Thyroid gland (tissue), 4 donors: ENCODE measurements at regions not wholly inside any gene's neighbourhood (a gene's known extent, or its start where the extent isn't known, plus 50 kb on each side); places are given as distances from the start of the nearest gene placed in this dataset.

ENCODE experiments used
- DNase-seq, 2 donors: peaks; one replicate each; pipeline ENCODE4 v3.0.0-alpha.2; 2019
- H3K27ac ChIP-seq, 3 donors: fragments of 200-600 bp; sonication (generic); 1 replicate in 2 of 3; 2 replicates in 1 of 3; pipeline ENCODE4 v1.5.1; 2016 to 2019; ENCODE audit warnings: mild to moderate bottlenecking in 1 of 3, moderate library complexity in 1 of 3
- H3K27me3 ChIP-seq: fragments of 200-600 bp; sonication (generic); one replicate; pipeline ENCODE4 v1.5.1; 2019
- H3K36me3 ChIP-seq, 2 donors: fragments of 200-600 bp; sonication (generic); one replicate each; pipeline ENCODE4 v1.5.1; 2016 to 2019
- H3K4me1 ChIP-seq, 2 donors: fragments of 200-600 bp; sonication (generic); one replicate each; pipeline ENCODE4 v1.5.1; 2017 to 2019
- H3K4me3 ChIP-seq, 3 donors: fragments of 200-600 bp; sonication (generic); replicated peaks in 1 of 3; 1 replicate in 2 of 3; 2 replicates in 1 of 3; pipeline ENCODE4 v1.5.1; 2016; ENCODE audit warnings: mild to moderate bottlenecking in 1 of 3
- H3K9me3 ChIP-seq: fragments of 200-600 bp; sonication (generic); one replicate; pipeline ENCODE4 v1.5.1; 2017
- CTCF ChIP-seq, 6 experiments: fragments of 200-600 bp in 3 of 6; fragments of 450-650 bp in 3 of 6; sonication (generic) in 3 of 6; IDR thresholded peaks; one replicate each; pipeline ENCODE4 v1.5.1; 2016 to 2019; ENCODE audit warnings: antibody characterized with exemption in 6 of 6, mild to moderate bottlenecking in 2 of 6, inconsistent platforms in 1 of 6, moderate library complexity in 1 of 6
- POLR2A ChIP-seq, 2 donors: fragments of 450-650 bp; IDR thresholded peaks; one replicate each; pipeline ENCODE4 v1.6.1; 2017; ENCODE audit warnings: antibody characterized with exemption in 2 of 2, mild to moderate bottlenecking in 2 of 2, moderate library complexity in 1 of 2
- WGBS, 2 donors: methylation state at CpG; one replicate each; pipeline ENCODE4 v1.1.5; 2017; 5-methylcytosine and 5-hydroxymethylcytosine counted together
- intact Hi-C: fragments of 100-400 bp; cut with DNase I; formaldehyde crosslinking; loops from one replicate; pipeline ENCODE4 v1.15.1; 2023

GRCh38 chr17:73952082-73952479, 251.4 kb upstream of the RPL38 start:
- no peak overlapping the region for H3K4me3 ChIP-seq
- no peaks in the 10 kb centered on the region for H3K9me3 ChIP-seq
- no peak for TF ChIP-seq POLR2A (IDR thresholded peaks at IDR 0.05)
- no peak for TF ChIP-seq CTCF (IDR thresholded peaks at IDR 0.05)
- intact Hi-C loops, result no loop called here
- peaks cover 10% of the 10 kb centered on the region for H3K27me3 ChIP-seq
- no peaks in the 10 kb centered on the region for H3K36me3 ChIP-seq
- DNase-seq, result no peak
- WGBS, 2 donors, result 7 to 13% methylated on average over 18 to 20 of the region's 20 CpGs
- H3K27ac ChIP-seq, result no peak overlapping the region
- H3K4me1 ChIP-seq, result peaks cover 8 to 10% of the 10 kb centered on the region in 2 donors

- Histone ChIP-seq H3K4me1 (peaks cover 8 to 10% of the 10 kb centered on the region in 2 donors), H3K4me3 (no peak overlapping the region), H3K36me3 (no peaks in the 10 kb centered on the region), H3K9me3 (no peaks in the 10 kb centered on the region), H3K27ac (no peak overlapping the region), H3K27me3 (peaks cover 10% of the 10 kb centered on the region)
- intact Hi-C loops, result no loop called here
- WGBS, 2 donors, result 5% methylated on average over 15 to 52 of the region's 67 CpGs
- DNase-seq, result peak; percentile 3 to 10
- TF ChIP-seq POLR2A (IDR thresholded peaks at IDR 0.05) (no peak), CTCF (IDR thresholded peaks at IDR 0.05) (peak in 2 of 6 experiments; percentile 11 to 19)
Observed at GRCh38 chr17:73952480-73953205, 250.8 kb upstream of the RPL38 start.

- Histone ChIP-seq H3K4me3 (no peak overlapping the region), H3K27me3 (peaks cover 10% of the 10 kb centered on the region)
Observed at GRCh38 chr17:73953206-73954033, 250.1 kb upstream of the RPL38 start.

GRCh38 chr17:73954951-73955350, 248.5 kb upstream of the RPL38 start:
- Histone ChIP-seq H3K27me3 (peaks cover 10% of the 10 kb centered on the region), H3K27ac (no peak overlapping the region), H3K4me3 (no peak overlapping the region), H3K36me3 (no peaks in the 10 kb centered on the region), H3K4me1 (peaks cover 8 to 10% of the 10 kb centered on the region in 2 donors), H3K9me3 (no peaks in the 10 kb centered on the region)
- WGBS, 2 donors, result 72 to 79% methylated on average over 5 of the region's 5 CpGs
- no peak for DNase-seq
- intact Hi-C loops, result no loop called here
- TF ChIP-seq POLR2A (IDR thresholded peaks at IDR 0.05), result no peak
- TF ChIP-seq CTCF (IDR thresholded peaks at IDR 0.05), result no peak

More at GRCh38 chr17:73953206-73954033, 250.1 kb upstream of the RPL38 start:
- TF ChIP-seq POLR2A (IDR thresholded peaks at IDR 0.05) (no peak), CTCF (IDR thresholded peaks at IDR 0.05) (no peak)
- peaks cover 8 to 10% of the 10 kb centered on the region in 2 donors for H3K4me1 ChIP-seq
- intact Hi-C loops, result no loop called here
- no peaks in the 10 kb centered on the region for H3K36me3 ChIP-seq
- no peak for DNase-seq
- H3K9me3 ChIP-seq, result no peaks in the 10 kb centered on the region
- WGBS, 2 donors, result 66 to 76% methylated on average over 12 of the region's 12 CpGs
- no peak overlapping the region for H3K27ac ChIP-seq

GRCh38 chr17:73955616-73956015, 247.9 kb upstream of the RPL38 start:
- Histone ChIP-seq H3K27me3 (peaks cover 10% of the 10 kb centered on the region), H3K27ac (no peak overlapping the region), H3K4me3 (no peak overlapping the region), H3K4me1 (peaks cover 8 to 10% of the 10 kb centered on the region in 2 donors), H3K36me3 (no peaks in the 10 kb centered on the region), H3K9me3 (no peaks in the 10 kb centered on the region)
- WGBS, 2 donors, result 71% methylated on average over 5 of the region's 5 CpGs
- intact Hi-C loops, result no loop called here
- DNase-seq, result no peak
- TF ChIP-seq CTCF (IDR thresholded peaks at IDR 0.05) (no peak), POLR2A (IDR thresholded peaks at IDR 0.05) (no peak)
